NCI-H1105 (cell line): ENCODE measurements at regions not wholly inside any gene's neighbourhood (a gene's known extent, or its start where the extent isn't known, plus 50 kb on each side); places are given as distances from the start of the nearest gene placed in this dataset.
"Not testable (repeated sequence)": the region's sequence is repeated elsewhere in the genome, so short reads cannot be mapped to it uniquely, and the experiment has no call there.

Experiments used
- DNase-seq: peaks from one replicate; lab custom pipeline; 2025; lab: John Stamatoyannopoulos, UW

DNA sequence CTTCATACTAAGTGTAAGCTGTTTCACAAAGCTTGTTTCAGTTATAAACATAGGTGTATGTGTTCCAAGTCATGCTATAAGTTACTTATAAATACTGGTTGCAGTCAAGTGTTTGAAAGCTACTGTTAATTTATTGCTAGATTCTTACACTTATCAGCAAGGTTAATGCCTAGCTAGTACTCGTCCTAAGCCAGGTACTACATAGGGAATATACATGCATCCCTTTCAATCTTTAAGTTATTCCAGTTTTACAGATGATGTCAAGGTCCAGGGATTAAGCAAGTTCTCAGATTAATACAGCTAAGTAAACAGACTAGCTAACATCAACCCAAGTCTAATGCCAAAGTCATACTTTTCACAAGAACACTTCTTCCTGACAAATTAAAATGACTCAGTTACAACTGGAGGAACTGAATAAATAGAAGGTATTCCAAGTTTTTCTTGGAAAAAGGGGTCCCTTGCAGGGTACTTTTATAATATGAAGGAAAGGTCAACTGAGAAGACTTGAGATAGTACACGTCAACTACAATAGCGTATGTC lies 652.2 kb upstream of the USP24 start:
- DNase-seq = no peak

DNA sequence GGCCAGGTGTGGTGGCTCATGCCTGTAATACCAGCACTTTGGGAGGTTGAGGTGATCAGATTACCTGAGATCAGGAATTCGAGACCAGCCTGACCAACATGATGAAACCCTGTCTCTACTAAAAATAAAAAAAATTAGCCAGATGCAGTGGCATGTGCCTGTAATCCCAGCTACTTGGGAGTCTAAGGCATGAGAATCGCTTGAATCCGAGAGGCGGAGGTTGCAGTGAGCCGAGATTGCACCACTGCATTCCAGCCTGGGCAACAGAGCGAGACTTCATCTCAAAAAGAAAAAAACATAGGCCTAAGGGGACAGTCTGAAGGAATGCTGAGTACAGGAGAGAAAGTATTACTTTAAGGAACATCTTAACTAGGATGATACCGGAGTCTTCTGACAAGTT lies 650.6 kb upstream of the USP24 start:
- DNase-seq = not testable (repeated sequence)

DNA sequence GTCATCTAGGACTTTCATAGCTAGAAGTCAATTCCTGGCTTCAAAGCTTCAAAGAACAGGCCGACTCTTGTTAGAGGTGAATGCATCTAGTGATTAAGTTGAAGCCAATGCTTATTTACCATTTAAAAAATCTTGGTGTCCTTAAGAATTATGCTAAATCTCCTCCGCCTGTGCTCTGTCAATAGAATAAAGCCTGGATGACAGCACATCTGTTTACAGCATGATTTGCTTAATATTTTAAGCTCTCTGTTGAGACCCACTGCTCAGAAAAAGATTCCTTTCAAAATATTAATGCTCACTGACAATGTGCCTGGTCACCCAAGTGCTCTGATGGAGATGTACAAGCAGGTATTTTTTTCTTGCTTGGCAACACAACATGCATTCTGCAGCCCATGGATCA lies 649.1 kb upstream of the USP24 start:
- no peak for DNase-seq

DNA sequence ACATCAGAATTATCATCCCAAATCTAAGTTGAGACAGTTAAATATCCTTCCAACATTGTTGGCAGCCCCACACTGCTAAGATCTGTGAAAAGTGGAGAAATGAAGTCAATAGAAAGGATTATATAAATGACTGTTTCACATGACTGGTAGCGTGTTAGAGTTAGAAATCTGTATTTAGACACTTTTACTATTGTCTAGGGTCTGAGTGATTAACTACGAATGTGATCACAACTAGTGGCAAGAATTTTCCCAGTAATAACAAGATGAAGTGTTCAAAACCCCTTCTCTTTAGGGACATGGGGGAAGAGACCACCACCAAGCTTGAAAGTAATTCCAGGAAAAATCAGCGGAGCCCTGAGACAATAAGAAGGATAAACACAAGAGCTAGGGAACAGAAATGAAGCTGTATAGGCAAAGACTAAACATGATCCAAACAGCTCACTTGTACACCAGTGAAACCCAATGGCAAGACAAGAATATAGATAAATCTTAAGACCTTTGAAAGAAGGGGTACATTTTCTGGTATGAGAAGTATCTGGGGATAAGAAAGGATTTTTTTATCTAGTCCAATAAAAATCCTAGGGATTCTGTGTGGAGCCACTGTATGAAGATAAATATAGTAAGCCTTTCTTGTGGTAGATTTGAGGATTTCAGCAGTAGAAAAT lies 646.6 kb upstream of the USP24 start:
- DNase-seq = no peak

DNA sequence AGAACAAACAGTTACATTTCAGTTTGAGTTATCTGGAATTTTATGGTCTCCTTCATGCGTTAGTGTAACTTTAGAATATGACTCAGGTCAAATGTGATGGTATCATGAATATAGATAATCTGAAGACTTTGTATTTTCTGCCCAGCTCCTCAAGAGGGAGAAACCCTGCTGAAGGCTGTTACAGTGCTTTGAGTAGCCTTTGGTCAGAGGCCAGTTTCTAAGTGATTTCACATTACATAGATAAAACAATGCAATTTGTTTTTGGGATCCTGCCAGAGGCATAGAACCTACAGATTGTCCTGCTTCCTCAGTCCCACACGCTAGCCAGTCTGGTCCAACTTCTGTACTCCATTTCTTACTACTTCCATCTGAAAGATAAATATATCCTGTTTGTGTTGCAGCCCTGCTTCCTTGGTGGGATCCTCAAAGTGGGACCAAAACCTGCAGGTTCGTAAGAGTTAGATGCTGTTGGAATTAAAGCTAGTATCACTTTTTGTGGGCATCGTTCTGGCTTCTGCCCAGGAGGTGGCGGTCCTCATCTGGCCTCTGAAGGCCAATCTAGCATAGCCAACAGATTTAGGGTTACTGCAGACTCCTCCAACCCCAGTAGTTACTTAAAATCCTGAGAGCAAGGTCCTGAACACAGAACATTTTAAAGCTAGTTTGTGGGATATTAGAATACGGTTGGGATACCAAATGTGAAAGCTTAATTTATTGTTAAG lies 645.8 kb upstream of the USP24 start:
- no peak for DNase-seq

DNA sequence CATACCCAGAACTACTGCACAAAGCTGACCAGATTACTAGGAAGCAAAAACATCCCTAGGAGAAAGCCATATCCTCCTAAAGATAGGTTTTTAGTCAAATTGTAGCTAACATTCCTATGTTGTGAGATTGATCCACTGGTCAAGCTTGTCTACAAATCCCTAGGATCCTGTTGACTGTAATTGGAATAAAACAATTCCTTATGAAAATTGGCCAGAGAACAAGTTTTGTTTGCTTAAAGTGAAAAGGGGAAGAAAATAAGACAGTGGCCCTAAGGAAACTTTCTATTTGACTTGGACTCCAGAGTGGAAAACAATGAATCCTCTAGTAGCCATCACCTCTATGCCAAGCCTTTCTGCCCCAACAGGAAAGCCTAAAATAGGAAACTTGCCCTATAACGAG lies 645.2 kb upstream of the USP24 start:
- no peak for DNase-seq

DNA sequence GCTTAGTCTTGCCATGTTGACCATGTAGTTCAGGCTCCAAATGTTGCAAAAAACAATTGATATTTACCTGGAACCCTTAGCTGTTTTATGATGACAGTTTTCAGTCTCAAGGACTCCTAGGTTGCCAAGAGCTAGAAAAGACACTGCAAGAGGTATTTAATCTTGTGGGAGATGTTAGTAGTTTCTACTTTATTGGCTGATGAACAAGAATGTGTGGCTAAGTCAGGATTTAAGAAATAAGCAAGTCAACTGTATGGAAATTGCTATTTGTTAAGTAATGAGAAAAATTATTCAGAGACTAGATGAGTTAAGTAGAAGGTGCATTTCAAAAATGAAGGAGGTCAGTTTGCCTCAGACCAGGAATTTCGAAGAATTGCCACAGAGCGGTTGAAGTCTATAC lies 639.7 kb upstream of the USP24 start:
- no peak for DNase-seq

DNA sequence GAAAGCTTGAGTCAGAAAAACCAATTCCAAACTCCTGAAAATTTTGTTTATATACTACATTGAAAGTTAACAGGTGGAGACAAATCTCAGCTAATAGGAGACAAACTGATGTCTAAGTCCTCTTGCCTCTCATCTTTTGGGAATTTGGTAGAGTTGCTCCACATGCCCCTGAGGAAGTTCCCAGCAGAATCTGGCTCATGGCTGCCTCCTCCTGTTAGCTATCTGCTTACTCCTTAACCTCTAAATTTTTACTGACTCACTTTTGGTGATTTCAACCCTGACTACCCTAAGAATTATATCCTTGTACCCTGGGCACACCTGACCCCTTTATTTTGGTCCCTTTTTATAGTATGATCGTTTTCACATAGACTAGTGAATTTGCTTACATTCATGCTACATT lies 633.7 kb upstream of the USP24 start:
- no peak for DNase-seq

DNA sequence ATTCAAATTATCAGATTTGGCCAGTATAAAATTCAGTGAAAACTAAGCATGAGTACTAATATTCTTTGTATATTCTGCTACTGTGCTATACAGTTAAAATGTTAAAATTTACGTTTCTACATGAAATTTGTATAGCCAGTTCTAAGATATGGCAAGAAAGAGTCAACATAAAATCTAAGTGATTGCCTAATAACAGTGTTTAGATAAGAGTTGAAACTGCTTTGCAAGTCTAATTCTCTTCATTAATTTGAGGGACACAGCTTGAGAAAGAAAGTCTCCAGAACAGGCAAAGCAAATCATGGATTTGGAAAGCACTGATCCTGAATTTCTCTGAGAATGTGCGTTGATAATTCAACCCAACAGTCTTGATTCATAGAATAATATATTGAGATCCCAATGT lies 630.9 kb upstream of the USP24 start:
- DNase-seq = no peak

DNA sequence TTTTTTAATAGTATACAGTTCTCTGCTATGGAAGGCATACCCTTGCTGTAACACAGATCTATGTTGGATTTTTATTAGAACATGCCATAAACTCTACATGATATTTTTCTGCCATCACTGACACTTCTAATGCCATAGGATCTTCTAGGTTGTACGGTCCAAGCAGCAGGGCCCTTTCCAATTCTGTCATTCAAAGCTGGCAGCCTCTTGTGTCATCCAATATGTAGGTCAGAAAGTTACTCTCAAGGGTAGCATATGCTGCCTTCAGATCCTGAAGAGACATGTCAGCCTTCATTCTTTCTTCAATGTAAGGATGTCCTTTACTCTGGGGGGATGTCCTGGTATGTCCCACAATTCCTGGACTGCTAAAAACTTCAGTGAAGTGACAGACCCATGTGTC lies 629.2 kb upstream of the USP24 start:
- DNase-seq = no peak

DNA sequence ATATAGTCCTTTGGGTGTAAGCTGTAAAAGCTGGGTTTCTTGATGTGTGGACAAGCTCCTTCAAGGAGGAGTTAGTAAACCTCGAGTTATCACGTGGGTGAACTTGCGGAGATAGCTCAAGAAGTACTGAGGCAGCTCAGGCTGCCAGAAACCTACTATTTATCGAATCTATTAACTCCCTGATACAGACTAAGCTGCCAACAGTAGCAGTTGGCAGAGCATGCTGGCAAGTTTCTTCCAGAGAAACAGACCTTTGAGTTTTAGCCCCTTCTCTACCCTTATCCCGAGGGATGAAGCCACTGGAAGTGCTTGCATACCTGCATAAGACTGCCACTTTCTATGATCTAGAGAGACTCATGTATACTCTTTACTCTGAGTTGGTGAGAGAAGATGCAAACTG lies 624.5 kb upstream of the USP24 start:
- no peak for DNase-seq

DNA sequence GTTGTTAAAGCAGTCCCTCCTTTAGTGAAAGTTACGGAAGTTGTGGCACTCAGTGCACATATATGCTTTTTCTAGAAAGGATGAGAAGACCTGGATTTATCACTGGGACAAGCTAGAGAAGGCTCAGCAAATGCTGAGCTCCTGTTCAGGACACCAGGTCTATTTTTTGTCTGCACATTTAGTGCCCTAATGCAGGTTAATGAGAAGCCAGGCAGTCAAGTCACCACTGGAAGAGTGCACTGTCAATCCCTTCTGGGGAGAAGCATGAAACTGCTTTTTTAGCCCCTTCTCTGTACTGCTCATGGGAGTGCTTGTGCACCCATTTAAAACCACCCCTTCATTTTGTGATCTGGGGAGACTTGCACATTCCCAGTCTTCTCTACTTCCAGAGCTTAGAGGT lies 624.1 kb upstream of the USP24 start:
- DNase-seq = no peak

DNA sequence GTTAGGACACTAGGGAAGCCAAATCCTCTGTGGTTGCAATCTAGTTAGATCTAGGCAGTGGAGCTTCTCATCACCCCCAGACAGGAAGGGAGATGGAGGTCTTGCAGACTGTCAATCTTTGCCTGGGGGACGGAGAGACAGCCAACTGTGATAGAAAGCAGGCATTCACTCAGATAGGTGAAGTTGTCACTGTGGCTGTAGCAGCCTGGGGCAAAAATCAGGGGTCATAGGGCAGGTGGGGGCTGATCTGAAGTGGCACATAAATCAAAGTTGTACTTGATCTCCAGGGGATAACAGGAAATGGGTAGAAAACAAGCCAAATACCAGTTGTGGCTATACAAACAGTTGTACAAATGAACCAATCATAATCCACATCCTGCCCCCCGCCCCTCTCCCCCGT lies 620.9 kb upstream of the USP24 start:
- no peak for DNase-seq

DNA sequence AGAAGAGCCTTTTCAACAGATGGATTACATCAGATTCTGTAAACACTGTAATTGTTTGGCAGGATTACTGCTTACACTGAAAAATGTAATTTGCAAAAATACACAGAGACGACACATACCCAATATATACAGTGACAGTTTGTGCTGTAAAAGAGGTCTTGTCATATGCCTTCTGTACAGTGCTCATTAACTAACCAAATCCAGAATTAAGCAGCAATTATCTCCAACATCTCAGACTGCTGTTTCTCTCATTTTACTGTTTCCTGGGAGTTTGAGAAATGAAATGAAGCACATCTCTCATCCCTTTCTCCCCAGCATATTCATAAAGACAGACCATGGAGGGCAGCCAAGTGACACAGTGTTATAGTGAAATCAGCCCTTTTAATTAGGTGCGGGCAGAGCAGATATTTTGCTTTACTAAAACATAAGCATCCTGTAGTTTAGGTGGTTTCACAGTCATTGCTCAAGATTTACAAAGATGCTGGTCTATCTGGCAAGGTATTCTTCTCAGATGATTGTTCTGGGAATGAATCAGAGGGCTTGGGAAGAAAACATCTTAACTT lies 618.4 kb upstream of the USP24 start:
- DNase-seq = no peak

DNA sequence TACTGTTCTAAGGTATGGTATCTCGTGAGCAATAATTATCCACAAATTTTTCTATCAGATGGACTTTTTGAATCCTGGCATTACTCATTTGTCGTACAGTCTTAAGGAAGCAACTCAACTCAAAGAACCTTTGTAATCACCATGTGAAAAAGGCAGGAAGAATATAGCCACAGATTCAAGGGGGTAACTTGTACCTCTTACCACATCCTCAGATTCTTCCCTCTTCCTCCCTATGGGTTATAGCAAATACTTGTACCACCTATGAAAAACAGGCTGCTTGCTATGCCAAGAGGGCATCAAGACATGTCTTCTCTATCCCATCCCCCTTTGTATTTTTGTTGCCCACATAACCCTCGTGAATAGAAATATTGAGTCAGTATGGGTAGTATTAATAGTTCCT lies 616.6 kb upstream of the USP24 start:
- no peak for DNase-seq

DNA sequence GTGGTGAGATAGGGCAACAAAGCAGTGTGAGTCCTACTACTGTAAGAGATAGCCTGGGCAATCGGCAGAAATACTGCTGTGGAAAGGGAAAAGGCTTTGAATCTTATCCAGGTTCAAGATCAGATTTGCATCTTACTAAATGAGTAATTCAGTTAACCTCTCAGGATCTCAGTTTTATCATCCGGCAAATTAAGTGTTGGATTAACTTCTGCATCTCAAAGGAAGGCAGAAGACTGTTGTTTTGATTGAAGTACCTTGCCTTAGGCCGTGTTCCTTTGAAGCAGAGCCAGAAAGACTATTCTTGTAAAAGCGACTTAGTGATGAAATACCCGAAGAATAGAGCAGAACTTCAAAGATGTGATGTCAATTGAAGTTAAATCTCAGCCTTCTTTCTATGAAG lies 612.9 kb upstream of the USP24 start:
- DNase-seq = no peak

DNA sequence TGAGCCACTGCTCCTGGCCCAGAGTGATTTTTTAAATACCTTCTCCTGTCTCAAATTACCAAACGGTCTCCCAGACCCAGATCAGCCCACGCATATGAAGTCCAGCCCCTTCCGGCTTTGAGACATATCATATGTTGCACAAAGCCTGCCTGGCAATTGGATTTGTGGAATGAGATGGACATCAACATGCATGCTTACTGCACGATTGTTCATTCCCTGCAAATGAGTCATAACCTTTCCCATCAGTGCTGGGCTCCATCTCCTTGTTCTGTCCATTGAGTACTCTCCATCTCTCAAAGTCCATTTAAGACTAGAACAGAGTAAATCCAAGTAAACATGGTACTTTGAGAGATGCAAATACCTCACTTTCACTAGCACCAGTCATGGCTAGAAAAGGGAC lies 612.2 kb upstream of the USP24 start:
- DNase-seq = no peak

DNA sequence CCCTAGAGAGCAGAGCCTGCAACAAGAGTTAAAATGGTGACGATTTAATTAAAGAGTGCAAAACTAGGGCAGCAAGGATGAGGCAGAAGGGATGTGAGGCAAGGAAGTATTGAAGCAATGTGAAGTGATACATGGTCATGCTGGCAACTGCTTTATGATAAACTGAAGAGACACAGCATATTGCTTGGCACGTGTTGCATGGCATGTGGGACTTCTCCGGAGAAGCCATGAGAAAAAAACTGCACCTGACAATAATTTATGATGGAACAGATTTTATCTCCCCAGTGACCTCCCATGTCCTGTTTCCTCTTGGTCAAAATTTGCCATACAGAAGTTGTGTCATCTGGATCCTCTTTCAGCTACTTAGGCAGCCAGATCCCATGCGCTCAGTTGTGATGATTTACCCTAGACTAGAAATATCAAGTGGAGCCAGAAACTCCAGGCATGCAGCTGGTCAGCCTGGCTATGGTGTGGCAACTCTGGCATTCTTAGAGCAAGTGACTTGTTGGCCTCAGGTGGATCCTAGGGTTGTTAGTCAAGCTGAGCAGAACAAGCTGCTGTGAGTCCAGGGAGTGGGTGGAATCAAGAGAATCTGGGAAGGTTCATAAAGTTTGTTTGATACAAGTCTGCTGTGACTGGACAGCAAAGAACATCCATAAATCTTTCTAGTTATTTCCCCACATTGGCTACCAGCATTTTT lies 611.4 kb upstream of the USP24 start:
- DNase-seq = no peak

DNA sequence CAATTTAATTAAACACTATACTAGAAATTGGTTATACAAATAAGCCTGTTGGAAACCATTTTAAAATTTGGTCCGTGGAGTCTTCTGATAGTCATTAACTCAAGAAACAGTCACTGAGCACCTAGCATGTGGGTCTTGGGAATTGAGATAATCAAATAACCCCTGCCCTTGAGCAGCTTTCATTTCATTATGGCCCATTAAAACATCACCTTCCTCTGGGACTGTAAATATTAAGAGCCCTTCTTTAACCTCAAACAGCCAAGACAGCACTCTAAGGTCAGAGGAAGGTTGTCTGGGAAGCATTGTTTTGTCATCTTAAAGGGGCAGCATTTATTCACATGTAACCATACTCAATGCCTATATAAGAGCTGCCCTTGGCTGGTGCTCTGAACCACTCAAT lies 610.3 kb upstream of the USP24 start:
- DNase-seq = no peak

DNA sequence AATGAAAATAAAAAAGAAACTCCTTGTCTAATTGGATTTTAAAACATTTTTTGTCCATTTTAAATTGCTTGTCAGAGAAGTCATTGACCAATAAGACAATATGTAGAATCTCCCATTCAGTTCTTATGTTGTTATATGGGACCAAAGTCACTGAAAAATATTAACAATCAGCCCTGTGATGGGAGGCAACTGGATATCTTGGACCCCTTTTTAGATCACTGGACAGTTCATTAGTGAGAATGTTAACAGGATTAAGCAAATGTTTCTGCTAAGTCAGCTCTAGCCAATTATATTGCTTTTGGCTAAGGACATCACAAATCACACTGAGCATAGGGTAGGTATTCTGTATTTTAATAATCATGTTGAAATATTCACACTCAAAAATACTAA lies 609.1 kb upstream of the USP24 start:
- no peak for DNase-seq

DNA sequence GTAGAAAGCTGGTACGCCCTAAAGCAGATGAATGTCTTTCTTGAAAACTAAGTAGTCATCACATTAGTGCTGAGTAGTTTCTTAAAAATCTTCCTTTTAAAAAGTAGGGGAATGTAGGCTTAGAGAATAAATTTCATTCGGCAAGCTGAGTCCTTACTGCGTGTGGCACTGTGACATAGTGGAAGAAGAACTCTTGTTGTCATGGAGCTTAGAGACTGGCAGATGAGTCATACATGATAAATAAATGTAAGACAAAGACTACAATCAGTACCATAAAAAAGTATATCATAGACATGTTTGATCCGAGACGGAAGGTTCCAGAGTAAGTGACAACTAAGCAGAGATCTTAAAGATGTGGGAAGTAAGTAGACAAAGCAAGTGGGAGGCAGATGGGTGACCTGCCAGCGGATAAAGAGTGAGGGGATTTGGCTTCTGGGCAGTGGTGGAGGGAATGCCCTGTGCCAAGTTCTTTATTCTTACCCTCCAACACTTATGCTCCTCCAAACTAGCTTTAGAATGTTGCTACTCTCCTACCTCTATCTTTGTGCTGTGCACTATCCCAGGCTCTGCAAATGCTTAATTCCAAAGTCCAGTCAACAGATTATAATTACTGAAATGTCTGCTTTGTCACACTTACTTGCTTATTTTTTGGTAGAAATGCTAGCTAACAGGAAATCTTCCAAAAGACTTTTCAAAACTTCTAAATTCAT lies 608.5 kb upstream of the USP24 start:
- no peak for DNase-seq

DNA sequence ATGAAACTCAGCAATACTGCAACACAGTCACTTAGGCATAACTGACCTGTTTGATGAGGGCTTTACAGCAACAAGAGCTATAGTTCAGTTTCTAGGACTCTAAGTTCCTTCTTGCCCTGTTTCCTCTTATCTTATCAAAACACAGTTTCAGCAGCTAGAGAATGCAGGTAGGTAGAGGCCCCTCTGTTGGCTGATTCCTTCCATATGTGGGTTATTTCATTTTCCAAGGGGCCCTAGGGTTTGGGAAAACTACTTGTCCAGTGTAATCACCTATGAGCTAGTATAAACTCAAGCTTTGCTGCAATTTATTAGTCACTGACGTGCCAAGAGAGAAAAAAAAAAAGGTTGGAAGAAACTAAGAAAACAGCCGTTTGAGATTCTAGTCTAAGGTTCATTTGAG lies 607.7 kb upstream of the USP24 start:
- DNase-seq = no peak
